Prostate gland (tissue), 2 donors: ENCODE measurements at regions not wholly inside any gene's neighbourhood (a gene's known extent, or its start where the extent isn't known, plus 50 kb on each side); places are given as distances from the start of the nearest gene placed in this dataset.

Experiments
- POLR2A ChIP-seq: fragments of 450-650 bp; IDR thresholded peaks from one replicate; pipeline ENCODE4 v1.6.1; 2016; ENCODE audit warnings: antibody characterized with exemption, mild to moderate bottlenecking
- POLR2AphosphoS5 ChIP-seq: sonication (generic); formaldehyde crosslinking; IDR thresholded peaks from one replicate; pipeline ENCODE4 v1.6.1; 2017; ENCODE audit warnings: antibody characterized with exemption
- TF ChIP-seq, protein P1 (sequence below), 4 experiments: fragments of 200-600 bp in 2 of 4; fragments of 450-650 bp in 2 of 4; sonication (generic) in 2 of 4; IDR thresholded peaks; 1 replicate in 3 of 4; 2 replicates in 1 of 4; pipeline ENCODE4 v1.5.1; 2016 to 2019; ENCODE audit warnings: antibody characterized with exemption in 4 of 4, mild to moderate bottlenecking in 2 of 4, moderate library complexity in 2 of 4

DNA sequence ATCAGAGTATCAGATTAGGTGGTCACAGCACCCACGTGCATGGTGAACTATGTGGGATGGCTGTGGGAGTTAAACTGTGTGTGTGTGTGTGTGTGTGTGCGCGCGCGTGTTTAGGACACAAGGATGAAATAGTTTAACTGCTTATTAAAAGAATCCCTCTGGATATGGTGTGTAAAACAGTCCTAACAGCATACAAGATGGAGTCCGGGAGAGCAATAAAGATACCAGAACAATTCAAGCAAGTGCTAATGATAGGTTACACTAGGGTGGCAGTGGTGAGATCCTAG, 202.2 kb downstream of the IPMK start:
- TF ChIP-seq POLR2AphosphoS5, result no peak
- TF ChIP-seq POLR2A, result no peak
- TF ChIP-seq, protein P1, sequence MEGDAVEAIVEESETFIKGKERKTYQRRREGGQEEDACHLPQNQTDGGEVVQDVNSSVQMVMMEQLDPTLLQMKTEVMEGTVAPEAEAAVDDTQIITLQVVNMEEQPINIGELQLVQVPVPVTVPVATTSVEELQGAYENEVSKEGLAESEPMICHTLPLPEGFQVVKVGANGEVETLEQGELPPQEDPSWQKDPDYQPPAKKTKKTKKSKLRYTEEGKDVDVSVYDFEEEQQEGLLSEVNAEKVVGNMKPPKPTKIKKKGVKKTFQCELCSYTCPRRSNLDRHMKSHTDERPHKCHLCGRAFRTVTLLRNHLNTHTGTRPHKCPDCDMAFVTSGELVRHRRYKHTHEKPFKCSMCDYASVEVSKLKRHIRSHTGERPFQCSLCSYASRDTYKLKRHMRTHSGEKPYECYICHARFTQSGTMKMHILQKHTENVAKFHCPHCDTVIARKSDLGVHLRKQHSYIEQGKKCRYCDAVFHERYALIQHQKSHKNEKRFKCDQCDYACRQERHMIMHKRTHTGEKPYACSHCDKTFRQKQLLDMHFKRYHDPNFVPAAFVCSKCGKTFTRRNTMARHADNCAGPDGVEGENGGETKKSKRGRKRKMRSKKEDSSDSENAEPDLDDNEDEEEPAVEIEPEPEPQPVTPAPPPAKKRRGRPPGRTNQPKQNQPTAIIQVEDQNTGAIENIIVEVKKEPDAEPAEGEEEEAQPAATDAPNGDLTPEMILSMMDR (IDR thresholded peaks at IDR 0.05), result no peak
